HG02840 (cell line): ENCODE measurements at regions not wholly inside any gene's neighbourhood (a gene's known extent, or its start where the extent isn't known, plus 50 kb on each side); places are given as distances from the start of the nearest gene placed in this dataset.

Experiments used
- ATAC-seq: cut with Tn5 transposase; IDR thresholded peaks from one replicate; pipeline ENCODE4 v1.9.1; 2021; ENCODE audit warnings: mild to moderate bottlenecking, moderate library complexity, moderate number of reproducible peaks; ENCODE audit not compliant: unreplicated experiment, low FRiP score

DNA sequence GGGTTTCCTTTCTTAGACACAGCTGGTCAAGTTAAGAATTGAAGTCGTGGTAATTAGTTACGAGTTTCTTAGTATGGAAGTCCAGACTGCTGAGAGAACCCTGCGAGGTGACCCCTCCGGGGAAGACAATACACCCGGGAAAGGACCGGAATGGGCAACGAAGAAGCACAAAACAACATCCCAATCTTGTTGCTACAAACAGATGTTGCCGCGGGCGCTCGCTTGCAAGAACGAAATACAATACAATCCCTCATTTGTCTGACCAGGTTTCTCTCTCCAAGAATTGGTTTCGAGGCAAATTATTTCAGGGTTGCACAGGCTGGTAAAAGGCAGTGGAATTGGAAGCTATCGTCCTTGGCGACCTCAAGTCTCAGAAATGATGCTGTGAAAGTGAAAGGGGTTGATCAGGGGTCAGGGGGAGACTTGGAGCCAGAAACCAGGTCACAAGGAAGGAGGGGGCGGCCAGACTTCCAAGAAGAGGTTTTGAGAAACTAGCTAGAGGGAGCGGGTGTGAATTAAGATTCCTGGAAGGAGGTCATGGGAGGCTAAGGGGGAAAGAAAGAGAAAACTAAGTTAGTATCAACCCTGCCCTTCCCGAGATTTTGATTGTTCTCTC lies 401.9 kb downstream of the HRH4 start:
- no peak for ATAC-seq

DNA sequence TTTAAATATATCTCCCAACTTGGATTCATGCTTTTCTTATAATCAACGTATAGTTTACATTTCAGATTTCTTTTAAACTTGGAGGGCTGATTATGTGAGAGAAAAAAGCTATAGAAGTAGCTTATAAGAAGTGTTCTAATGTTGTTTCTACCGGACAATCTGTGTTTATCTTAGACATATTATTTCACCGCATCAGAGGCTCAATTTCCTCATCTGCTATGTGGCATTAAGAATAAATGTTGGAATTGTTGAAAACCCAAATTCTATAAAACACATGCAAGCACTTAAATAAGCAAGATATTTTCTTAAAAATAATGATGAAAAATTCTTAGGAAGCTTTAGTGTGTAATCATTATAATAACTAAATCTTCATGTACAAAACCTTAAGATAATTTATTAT lies 407.9 kb downstream of the HRH4 start:
- no peak for ATAC-seq

DNA sequence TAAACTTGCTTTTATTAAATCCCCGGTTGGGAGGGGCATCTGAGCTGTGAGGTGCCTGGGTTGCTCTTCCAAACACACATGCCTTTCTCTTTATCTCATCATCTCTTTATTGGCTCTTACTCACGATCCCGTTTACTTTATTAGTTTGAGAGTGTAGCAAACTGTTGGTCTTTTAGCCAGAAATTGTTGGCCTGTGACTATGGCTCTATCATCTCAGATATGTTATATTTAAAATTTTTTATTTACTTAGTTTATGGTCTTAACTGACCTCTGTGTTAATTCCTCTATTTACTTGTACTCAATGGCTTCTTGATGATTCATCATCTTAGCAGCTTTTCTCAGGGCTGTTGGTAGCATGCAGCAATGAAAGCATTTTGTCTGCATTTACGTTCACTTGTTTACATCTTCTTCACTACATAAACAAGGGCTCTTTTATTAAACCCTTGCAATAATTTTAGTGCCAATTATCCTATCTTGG lies 408.4 kb downstream of the HRH4 start:
- no peak for ATAC-seq

DNA sequence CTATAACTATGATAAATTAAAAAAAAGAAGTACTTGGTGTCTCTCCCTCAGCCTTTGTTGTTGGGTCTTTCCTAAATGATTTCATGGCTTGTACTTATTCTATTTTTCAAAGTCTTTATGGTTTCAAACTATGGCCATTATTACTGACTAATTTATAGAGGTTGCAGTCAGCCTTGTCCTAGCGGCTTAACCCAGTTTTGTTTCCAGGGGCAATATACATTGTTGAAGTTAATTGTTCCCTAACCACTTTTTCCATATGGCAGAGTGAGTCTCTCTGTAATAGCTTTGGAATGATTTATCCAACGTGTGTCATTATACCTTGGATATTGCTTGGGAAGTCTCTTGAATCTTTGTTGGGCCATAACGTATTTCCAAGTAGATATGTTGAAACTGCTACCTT lies 408.8 kb downstream of the HRH4 start:
- no peak for ATAC-seq

DNA sequence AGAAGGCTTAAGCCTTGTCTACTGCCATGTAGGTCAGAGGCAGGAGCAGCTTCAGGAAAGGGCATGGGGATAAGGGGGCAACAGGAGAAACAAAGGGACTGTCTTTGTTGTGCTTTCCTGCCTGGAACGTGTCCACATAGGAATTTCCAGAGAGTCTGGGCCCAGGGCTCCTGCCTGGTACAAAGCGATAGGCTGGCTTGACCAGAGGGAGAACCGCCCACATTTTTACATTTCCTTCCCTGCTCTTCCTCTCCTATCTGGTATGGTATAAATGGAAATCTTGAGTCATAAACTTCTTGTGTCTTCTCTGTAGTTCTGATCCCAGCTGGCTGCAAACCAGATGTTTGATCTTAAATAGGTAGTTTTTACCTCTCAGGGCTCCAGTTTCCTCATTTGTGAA lies 414.8 kb downstream of the HRH4 start:
- no peak for ATAC-seq

DNA sequence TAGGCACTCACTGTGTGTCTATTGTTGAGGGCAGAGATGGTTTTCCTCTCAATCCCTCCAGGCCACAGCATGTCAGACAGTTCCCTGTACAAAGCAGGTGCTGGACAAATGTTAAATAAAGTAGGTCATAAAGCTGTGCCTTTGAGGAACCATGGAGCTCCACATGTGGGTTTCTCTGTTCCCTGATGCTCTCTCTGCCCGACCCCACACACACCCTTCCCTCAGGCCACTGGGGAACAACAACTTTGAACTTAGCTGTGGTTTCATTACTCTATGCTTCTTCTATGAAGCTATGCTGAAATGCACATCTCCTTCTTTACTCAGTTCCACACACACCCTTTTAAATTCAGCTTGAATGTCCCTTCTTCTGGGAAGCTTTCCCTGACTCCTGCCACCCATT lies 415.3 kb downstream of the HRH4 start:
- no peak for ATAC-seq

DNA sequence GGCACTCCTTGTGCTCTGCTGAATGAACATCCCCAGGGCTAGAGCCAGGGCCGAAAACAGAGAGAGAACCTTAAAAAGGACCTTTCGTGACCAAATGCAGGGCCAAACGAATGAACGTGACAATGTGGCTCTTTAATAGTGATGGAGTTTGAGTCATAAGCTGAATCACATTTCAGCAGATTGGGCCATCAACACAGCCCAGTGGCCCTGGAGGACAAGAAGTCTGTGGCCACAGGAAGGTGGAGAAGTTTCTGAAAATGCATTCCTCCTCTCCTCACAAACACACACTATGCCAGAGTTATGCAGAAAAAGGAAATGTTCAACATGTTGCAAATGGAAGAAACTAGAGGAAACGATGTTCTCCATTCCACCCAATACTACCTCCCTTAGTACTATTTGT lies 415.8 kb downstream of the HRH4 start:
- no peak for ATAC-seq

DNA sequence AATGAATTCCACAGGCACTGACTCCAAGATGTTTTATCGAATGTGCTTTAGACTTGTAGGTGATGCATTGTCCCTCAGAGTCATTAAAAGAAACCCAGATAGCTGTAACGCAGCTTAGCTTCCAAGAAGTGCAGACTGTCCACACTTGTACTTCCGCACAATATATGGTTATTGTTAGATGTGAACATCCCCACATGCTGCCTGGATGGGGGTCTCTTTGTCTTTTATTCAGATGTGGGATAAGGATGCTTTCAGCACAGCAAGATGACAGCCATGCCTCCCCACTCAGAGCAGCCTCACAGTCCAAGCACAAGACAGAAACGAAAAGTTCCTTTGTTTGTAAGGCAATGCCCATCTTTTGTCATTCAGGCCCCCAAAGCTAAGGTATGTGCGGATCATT lies 416.6 kb downstream of the HRH4 start:
- ATAC-seq, result no peak

DNA sequence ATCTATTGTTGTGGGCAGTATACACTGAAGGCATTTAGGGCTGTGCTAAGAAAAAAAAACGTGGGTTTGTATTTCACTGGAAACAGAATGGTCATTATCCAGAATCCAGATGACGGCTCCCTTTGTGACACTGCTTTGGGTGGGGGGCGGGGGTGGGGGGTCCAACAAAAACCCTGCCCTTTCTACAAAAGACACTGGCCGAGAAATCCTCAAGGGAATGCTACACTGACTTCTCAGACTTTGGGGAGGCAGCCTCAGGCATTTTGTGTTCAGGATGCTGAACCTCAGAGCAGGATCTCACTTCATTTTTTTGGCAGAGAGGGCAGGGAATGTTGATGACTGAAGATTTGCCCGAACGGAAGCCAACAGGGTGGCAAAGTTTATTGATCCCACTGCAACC lies 417.1 kb downstream of the HRH4 start:
- no peak for ATAC-seq

DNA sequence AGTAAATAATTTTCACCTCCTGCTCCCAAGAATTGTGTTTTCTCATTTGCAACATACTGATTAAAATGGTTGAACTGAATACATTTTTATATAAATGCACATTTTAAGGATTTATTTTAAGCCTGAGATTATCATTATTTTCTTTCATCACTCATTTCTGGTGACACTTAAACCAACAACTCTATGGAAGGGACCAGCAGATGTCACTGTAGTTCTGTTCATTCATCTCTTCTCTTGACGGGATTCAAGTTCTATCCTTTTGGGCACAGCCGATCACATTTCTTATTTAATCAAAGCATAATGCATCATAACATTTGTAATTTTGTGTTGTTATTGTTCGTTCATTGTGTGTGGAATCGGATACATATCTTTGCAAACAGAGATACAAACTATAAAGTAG lies 417.9 kb downstream of the HRH4 start:
- no peak for ATAC-seq

DNA sequence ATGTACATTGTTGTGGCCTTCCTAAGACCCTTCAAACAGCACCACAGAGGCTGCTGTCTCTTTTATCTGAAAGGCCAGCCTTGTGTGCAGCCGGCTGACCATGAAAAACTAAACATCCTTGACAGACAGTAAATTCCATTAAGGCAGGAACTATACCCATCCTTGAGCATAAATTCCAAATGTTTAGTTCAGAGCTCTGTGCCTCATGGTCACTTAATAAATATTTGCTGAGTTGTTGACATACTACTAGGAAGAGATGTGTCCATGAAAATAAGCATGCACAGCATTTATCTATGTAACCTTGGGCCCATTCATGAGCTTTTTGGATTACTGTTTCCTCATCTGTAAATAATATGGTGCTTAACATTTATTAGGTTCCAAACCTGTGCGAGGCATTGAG lies 424.8 kb downstream of the HRH4 start:
- ATAC-seq, result no peak

DNA sequence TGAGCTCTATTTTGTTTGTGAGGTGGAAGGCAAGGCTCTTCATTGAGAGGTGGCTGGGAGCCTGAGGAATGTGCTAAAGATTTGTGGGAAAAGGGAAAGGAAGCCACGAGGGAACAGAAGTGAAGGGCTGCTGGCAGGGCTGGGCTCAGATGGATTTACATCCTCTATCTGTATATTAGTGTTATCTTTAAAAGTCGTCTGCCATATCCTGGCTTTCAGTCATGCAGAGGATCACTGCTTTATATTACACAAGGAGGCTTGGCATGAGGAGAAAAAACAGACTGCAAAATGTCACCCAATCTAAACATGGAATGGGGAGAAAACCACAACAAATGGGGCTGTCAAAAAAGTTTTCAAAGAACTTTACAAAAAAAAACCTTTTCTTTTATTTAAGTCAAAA lies 434.4 kb downstream of the HRH4 start:
- no peak for ATAC-seq

DNA sequence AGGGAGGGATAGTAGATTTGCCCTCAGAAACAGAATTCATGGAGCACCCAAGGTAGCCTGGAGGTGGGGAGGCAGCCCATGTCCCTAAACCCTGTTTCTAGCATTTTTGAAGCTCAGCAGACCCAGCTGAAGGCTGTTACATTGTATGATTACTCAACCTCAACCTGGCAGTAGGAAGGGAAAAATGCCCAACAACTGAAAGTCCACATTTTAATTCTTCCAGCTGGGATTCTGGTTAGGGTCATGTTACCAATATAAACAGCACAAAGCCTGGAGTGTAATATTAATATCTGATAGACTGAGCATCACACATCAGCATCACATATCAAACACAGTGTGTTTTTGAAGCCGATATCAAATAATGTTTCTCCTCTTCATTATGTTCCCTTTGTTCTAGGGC lies 437.0 kb downstream of the HRH4 start:
- ATAC-seq, result no peak

DNA sequence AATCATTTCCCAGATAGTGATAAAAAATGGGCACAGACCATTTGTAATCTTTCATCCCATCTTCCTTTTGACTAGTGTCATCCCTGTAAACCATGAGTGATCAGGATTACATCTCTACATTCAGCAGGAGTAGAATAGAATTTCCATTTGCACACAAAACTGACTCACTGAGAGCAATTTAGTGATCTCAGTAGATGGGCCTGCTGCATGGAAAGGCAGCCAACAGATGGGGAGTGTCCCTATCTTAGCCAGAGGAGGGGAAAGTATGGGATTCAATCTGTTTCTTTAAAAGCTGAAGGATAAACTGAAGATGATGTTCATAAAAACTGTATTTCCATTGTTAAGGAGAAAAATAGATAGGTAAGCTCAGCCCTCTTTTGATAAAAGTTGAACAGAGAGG lies 441.7 kb downstream of the ZNF521 start:
- ATAC-seq, result no peak

DNA sequence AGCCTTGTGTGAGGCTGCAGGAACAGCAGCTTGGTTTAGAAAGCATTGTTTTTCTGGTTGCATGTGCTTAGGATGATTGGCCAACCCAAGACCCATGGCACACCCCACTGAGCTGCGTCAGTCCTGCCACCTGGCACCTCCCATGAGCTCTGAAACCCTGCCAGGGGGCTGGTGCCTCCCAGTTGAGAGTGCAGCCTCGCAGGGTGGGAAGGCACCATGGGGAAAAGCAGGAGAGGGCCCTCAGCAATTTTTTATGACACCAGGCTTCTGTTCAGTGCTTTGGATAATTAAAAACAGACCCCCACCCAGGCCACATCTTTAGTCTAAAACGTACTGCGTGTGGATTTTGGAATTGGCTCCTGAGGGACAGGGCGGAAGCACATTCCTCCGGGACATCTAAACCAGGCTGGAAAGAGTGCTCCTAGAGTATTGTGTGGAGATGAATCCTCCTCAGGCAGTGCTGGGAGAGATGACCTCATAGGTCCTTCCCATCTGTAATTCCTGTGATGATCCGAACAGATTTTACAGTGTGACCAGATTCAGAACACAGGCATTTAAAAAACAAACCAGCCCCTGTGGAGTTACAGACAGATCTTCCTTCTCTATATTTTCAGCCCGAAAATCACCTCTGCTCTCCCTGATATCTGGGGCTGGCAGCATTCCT lies 438.3 kb downstream of the ZNF521 start:
- ATAC-seq, result no peak

DNA sequence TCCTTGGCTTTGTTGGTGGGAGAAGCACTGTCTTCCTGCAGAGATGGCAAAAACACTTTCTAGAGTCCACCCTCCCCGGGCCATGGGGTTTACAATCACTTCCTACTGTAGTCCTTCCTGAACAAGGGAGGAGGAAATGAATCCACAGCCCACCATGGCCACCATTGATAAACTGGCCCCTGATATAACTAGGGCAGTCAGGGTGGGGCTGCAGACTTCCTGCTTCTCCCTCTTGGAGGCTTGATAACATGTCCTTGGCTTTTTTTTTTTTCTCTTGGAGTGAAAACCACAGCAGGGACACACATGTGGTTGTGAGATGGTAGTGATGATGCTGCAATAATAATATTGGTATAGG lies 437.8 kb downstream of the ZNF521 start:
- no peak for ATAC-seq

DNA sequence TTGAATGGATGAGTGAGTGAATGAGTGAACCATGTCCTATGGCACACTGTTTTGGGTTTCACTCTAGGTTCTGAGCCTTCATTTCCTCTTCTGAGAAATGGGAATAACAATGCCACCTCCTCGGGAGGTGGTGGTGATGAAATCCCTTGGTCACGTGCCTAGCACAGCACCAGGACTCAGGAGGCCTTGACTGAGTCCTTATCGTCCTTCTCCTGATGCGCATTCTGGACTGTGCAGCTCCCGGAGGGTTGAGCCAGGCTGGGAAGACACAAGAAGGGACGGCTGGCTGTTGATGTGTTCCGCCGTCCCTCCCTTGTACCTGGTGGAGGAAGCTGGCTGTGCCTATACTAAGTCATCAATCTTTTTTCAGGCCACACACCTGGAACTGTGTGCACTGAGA lies 437.3 kb downstream of the ZNF521 start:
- no peak for ATAC-seq

DNA sequence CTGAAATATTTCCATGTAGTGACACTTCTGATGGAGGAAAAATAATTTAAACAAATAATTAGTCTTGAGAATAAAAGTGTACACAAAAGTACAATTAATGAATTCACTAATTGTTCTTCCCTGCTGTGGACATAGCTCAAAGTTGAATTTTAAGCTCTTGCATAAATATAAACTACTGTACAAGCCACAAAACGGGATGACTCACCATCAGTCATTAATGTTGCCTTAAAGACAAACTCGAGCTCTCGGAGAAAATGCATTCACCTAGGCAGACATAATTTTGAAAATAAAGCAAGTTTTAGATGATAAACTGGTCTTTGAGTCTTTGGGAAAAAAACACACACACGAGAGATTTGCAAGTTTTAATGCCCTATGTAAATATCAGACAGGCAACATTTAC lies 436.4 kb downstream of the ZNF521 start:
- no peak for ATAC-seq

DNA sequence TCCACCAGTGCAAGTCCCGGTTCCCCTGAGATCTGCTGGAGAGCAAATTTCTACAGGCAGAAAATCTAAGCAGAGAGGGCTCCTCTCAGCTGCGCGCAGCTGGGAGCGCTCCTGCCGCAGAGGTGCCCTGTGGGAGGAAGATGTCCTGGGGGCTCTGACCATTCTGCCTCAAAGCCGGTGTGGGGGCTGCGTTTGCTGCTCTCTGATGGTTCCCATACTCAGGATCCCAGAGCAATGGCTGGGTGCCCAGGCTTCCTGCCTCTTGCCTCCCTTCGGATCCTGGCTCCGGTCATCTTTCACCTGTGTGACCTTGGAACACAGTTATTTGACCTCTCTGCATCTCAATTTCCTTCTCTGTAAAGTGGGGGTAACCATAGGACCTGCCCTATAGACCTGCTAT lies 434.2 kb downstream of the ZNF521 start:
- ATAC-seq, result no peak

DNA sequence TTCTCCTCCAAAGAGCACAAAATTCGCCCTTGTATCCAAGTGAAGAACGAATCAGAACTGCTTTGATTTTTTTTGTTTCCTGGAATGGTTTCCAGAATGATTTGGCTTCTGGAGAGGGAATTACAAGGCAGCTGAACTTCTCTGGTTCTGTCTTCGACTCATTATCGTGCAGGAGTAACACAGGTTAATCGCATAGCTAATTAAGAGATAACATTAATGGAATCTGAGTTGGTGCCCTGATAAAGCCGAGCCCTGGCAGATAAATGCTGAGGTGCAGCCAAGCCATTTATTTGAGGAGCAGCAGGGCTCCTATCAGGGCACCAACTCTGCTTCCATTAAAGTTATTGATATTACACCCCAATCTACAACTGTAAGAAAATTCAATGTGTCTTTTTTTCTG lies 433.7 kb downstream of the ZNF521 start:
- no peak for ATAC-seq

DNA sequence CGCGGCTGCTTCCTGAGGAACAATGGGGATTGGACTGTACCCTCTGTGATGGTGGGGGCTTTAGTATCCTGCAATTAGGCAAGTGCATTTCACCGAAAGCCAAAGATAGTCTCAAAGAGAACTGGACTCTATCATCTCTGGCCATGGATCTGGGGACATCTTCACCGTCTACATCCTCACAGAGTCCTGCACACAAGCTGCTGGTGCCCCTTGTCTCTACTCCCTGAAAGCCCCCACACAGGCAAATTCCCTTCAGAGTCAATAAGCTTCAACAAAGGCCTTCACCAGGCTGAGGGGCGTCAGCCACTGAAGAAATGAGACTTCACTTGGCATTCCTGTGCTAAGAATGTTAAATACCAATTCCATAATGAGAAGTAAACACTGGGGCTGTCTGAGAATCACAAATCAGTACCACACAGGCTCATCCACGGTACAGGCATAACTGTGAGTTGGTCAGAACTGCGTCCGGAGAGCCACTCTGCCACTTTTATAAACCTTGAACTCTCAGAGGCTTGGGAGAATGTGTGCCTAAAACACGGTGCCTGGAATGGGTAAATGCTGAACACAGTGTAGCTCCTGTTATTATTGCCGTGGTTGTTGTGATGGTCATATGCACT lies 432.7 kb downstream of the ZNF521 start:
- ATAC-seq, result no peak

DNA sequence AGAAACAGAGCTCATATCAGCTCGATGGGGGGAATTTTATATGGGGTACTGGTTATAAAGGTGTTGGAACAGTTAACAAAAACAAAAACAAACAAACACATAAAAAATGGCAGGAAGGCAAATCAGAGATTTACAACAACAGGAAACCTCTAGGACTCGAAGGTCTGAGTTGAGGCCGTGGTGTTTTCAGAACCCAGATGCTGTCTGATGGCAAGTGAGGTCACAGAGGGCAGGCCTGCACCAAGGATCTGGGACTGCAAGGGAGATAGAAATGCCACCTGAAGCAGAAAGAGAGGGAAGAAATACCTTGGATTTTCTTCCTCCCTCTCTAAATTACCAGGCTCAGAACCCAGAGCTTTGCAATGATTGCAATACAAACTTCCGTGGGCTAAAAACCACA lies 429.5 kb downstream of the ZNF521 start:
- no peak for ATAC-seq
